ENCODE measurements at regions not wholly inside any gene's neighbourhood (a gene's known extent, or its start where the extent isn't known, plus 50 kb on each side); places are given as distances from the start of the nearest gene placed in this dataset.

DNA sequence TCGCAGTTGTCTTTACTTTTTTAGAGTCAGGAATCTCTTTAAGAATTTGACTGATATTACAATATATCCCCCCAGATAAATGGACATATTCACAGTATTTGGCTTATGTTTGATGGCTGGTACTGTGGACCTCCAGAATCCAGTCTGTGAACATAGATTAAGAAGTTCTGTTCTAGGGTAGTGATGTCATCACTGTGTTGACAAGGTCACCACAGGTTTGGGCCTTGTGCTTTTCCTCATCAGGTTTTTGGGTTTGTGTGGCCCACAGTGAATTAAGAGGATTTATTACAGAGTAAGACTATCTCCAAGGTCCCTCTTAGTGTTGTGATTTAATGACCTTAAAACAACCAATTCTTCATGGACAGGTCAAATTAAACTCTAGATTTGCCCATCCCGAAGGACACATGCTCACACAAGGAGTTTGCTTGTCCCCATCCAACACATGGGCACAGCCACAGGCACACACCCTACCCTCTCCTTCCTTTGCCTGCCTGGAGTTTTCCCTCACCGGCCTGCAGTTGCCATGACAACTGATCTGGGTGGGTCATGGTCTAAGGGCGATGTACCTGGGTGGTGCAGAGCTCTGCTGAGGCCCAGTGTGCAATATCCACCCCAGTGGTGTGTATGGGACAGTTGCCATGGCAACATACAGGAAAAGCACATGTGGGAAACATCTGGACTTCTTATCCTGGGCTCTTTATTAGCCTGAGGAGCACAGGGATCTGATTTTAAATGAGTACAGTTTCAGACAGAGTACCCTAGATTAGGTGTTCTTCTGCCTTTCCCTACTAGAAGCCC is 98.6 kb downstream of the NAV1 start:
- TF ChIP-seq CTCF (IDR thresholded peaks at IDR 0.05): no peak
- no peaks in the 10 kb centered on the region for H3K27me3 ChIP-seq (ENCODE audit: control insufficient read depth, insufficient read depth, low read length)
- no peak overlapping the region for H3K4me2 ChIP-seq (ENCODE audit: low read length)
- no peak overlapping the region for H2AFZ ChIP-seq
- no peaks in the 10 kb centered on the region for H3K4me1 ChIP-seq
- no peaks in the 10 kb centered on the region for H3K9me3 ChIP-seq (ENCODE audit: control insufficient read depth, low read length)
- H3K9ac ChIP-seq: no peak overlapping the region
- H3K36me3 ChIP-seq (ENCODE audit: control insufficient read depth, insufficient read depth, low read length): no peaks in the 10 kb centered on the region
- no peak overlapping the region for H3K4me3 ChIP-seq (ENCODE audit: low read depth, low read length)
- no peak overlapping the region for H3K27ac ChIP-seq
- H3K79me2 ChIP-seq: no peaks in the 10 kb centered on the region

GRCh38 chr1:201639391-201639790 is 100.5 kb downstream of the NAV1 start:
- no peak overlapping the region for H3K4me3 ChIP-seq (ENCODE audit: low read depth, low read length)
- H3K4me1 ChIP-seq: no peaks in the 10 kb centered on the region
- no peak for TF ChIP-seq CTCF (IDR thresholded peaks at IDR 0.05)
- no peaks in the 10 kb centered on the region for H3K9me3 ChIP-seq (ENCODE audit: control insufficient read depth, low read length)
- H3K36me3 ChIP-seq (ENCODE audit: control insufficient read depth, insufficient read depth, low read length): no peaks in the 10 kb centered on the region
- H2AFZ ChIP-seq: no peak overlapping the region
- no peak overlapping the region for H3K9ac ChIP-seq
- no peak overlapping the region for H3K27ac ChIP-seq
- H3K79me2 ChIP-seq: no peaks in the 10 kb centered on the region
- no peaks in the 10 kb centered on the region for H3K27me3 ChIP-seq (ENCODE audit: control insufficient read depth, insufficient read depth, low read length)
- no peak overlapping the region for H3K4me2 ChIP-seq (ENCODE audit: low read length)

DNA sequence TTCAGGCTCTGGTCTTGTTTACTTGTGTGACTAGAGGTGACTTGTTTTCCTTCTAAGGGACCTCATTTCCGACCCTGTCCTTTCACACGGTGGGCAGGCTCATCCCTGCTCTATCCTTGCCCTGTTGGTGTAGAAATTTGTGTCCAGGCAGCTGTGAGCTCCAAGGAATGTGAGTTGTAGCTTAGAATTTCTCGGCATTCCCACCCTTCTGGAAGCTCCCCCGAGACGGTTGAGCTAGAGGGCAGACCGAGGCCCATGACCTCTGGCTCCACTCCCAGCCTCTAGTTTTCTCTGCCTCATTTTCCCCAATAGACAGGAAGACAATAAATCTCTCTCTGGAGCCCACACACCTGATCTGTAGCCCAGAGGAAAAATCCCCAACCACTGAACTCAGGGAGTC is 100.9 kb downstream of the NAV1 start:
- H3K27me3 ChIP-seq (ENCODE audit: control insufficient read depth, insufficient read depth, low read length): no peaks in the 10 kb centered on the region
- no peak overlapping the region for H2AFZ ChIP-seq
- no peaks in the 10 kb centered on the region for H3K79me2 ChIP-seq
- no peak overlapping the region for H3K4me2 ChIP-seq (ENCODE audit: low read length)
- H3K9ac ChIP-seq: no peak overlapping the region
- no peak for TF ChIP-seq CTCF (IDR thresholded peaks at IDR 0.05)
- no peaks in the 10 kb centered on the region for H3K36me3 ChIP-seq (ENCODE audit: control insufficient read depth, insufficient read depth, low read length)
- no peak overlapping the region for H3K4me3 ChIP-seq (ENCODE audit: low read depth, low read length)
- H3K27ac ChIP-seq: no peak overlapping the region
- H3K4me1 ChIP-seq: no peaks in the 10 kb centered on the region
- no peaks in the 10 kb centered on the region for H3K9me3 ChIP-seq (ENCODE audit: control insufficient read depth, low read length)

DNA sequence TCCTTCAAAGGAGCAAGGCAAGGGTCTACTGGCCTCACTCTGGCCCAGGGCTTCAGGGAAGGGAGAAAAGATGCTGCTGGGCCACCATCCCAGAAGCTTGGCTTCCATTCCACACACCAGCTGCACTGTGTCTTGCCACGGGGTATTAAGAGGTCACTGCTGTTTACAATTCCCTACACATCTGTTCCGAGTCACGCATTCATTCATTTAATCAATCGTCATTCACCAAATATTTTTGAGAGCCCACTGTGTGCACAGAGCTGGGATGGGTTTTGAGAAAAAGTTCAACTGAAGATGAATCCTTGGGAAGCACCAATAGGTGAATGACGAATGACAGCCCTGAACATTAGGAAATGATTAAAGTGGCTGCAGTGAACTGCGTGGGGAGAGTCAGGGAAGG is 101.7 kb downstream of the NAV1 start:
- no peaks in the 10 kb centered on the region for H3K36me3 ChIP-seq (ENCODE audit: control insufficient read depth, insufficient read depth, low read length)
- H2AFZ ChIP-seq: no peak overlapping the region
- H3K4me2 ChIP-seq (ENCODE audit: low read length): no peak overlapping the region
- no peaks in the 10 kb centered on the region for H3K9me3 ChIP-seq (ENCODE audit: control insufficient read depth, low read length)
- no peak overlapping the region for H3K9ac ChIP-seq
- H3K4me3 ChIP-seq (ENCODE audit: low read depth, low read length): no peak overlapping the region
- no peak for TF ChIP-seq CTCF (IDR thresholded peaks at IDR 0.05)
- H3K79me2 ChIP-seq: no peaks in the 10 kb centered on the region
- no peaks in the 10 kb centered on the region for H3K27me3 ChIP-seq (ENCODE audit: control insufficient read depth, insufficient read depth, low read length)
- H3K4me1 ChIP-seq: no peaks in the 10 kb centered on the region
- no peak overlapping the region for H3K27ac ChIP-seq
